ENCODE measurements at regions not wholly inside any gene's neighbourhood (a gene's known extent, or its start where the extent isn't known, plus 50 kb on each side); places are given as distances from the start of the nearest gene placed in this dataset.

- H3K4ac ChIP-seq (ENCODE audit: low read depth, low read length) = no peak overlapping the region
- H2BK12ac ChIP-seq (ENCODE audit: insufficient read length, low read depth, low read length) = no peak overlapping the region
- no peak overlapping the region for H4K5ac ChIP-seq (ENCODE audit: insufficient read length, low read depth, low read length)
- H3K79me2 ChIP-seq (ENCODE audit: insufficient read depth, low read length) = no peaks in the 10 kb centered on the region
- no peak overlapping the region for H3T11ph ChIP-seq (ENCODE audit: low read length)
- H2BK15ac ChIP-seq (ENCODE audit: low read depth, low read length) = no peak overlapping the region
- H2BK120ac ChIP-seq (ENCODE audit: low read depth, low read length, poor library complexity, severe bottlenecking) = no peak overlapping the region
- Mint-ChIP-seq H3K9me3 (peaks cover 3 to 13% of the 10 kb centered on the region in 2 experiments), H3K27ac (no peak overlapping the region), H3K4me1 (peaks cover 4% of the 10 kb centered on the region in 2 experiments; a peak in 1 of 4 replicates), H3K27me3 (ENCODE audit: low read depth) (no peaks in the 10 kb centered on the region), H3K36me3 (ENCODE audit: insufficient read depth in 1 of 3, low read depth in 3 of 3) (peaks cover 0 to 3% (median 2%) of the 10 kb centered on the region in 3 experiments; a peak in 4 of 7 replicates), H3K4me3 (no peak overlapping the region)
- H2AFZ ChIP-seq (ENCODE audit: low read length) = no peak overlapping the region
- TF ChIP-seq CTCF (conservative IDR thresholded peaks at IDR 0.05) = no peak
- no peak overlapping the region for H4K91ac ChIP-seq (ENCODE audit: insufficient read length, low read depth, low read length)
- no peak overlapping the region for H3K14ac ChIP-seq (ENCODE audit: insufficient read depth, low read length)
- H3K79me1 ChIP-seq (ENCODE audit: insufficient read depth, low read depth, low read length, poor library complexity, severe bottlenecking) = no peaks in the 10 kb centered on the region
- H2BK20ac ChIP-seq (ENCODE audit: low read depth, low read length, poor library complexity, severe bottlenecking) = no peak overlapping the region
- H3K27ac ChIP-seq (ENCODE audit: insufficient read length, low read depth, low read length) = no peak overlapping the region
- no peak overlapping the region for H3K56ac ChIP-seq (ENCODE audit: insufficient read length, low read depth, low read length)
- no peak overlapping the region for H2BK5ac ChIP-seq (ENCODE audit: insufficient read length, low read length)
- H2AK5ac ChIP-seq (ENCODE audit: insufficient read length, low read length) = no peak overlapping the region
- no peaks in the 10 kb centered on the region for H3K9me3 ChIP-seq (ENCODE audit: control insufficient read depth, low read depth, low read length)
- DNase-seq = no peak
- no peaks in the 10 kb centered on the region for H3K23me2 ChIP-seq (ENCODE audit: insufficient read length, low read depth, low read length, poor library complexity, severe bottlenecking)
- no peak overlapping the region for H4K8ac ChIP-seq (replicated peaks; ENCODE audit: insufficient read length, low read depth, low read length)
- H3K23ac ChIP-seq (ENCODE audit: insufficient read length, low read depth, low read length) = no peak overlapping the region
- no peak overlapping the region for H3K9ac ChIP-seq (ENCODE audit: extremely low read depth, insufficient read length, low read length)
- no peaks in the 10 kb centered on the region for H3K27me3 ChIP-seq (ENCODE audit: insufficient read depth, low read length)
- H4K20me1 ChIP-seq (ENCODE audit: control insufficient read depth, insufficient read depth, insufficient read length) = no peaks in the 10 kb centered on the region
- no CpG with 5 or more reads among the region's 4 CpGs for WGBS (ENCODE audit: extremely low coverage, insufficient read length, low lambda C conversion rate)
- no peak overlapping the region for H3K18ac ChIP-seq (ENCODE audit: insufficient read length, low read depth, low read length)
- no peaks in the 10 kb centered on the region for H3K4me1 ChIP-seq (ENCODE audit: insufficient read depth, low read length)
- no peak overlapping the region for H3K4me2 ChIP-seq (ENCODE audit: insufficient read depth, insufficient read length, low read length)
Observed at GRCh38 chr6:145092554-145092953, 642.8 kb downstream of the EPM2A start.

All from H9 (cell line).